Ovary (tissue), 7 donors: ENCODE measurements at regions not wholly inside any gene's neighbourhood (a gene's known extent, or its start where the extent isn't known, plus 50 kb on each side); places are given as distances from the start of the nearest gene placed in this dataset.

Source experiments
- DNase-seq, 5 donors: peaks; one replicate each; pipeline ENCODE4 v3.0.0-alpha.2; 2019 to 2020
- H3K27ac ChIP-seq, 2 donors: fragments of 200-600 bp; one replicate each; pipeline versions ENCODE4 v1.5.1 to v1.8.0; 2019 to 2022
- H3K27me3 ChIP-seq: fragments of 200-600 bp; one replicate; pipeline ENCODE4 v1.8.0; 2022
- H3K36me3 ChIP-seq: fragments of 200-600 bp; sonication (generic); one replicate; pipeline ENCODE4 v1.5.1; 2019
- H3K4me1 ChIP-seq: one replicate; pipeline ENCODE4 v1.8.1; 2013; ENCODE audit warnings: mild to moderate bottlenecking, moderate library complexity; ENCODE audit not compliant: insufficient read depth
- H3K4me3 ChIP-seq: fragments of 200-600 bp; sonication (generic); one replicate; pipeline ENCODE4 v1.5.1; 2017
- H3K9me3 ChIP-seq, 2 donors: fragments of 200-600 bp in 1 of 2; sonication (generic) in 1 of 2; one replicate each; pipeline versions ENCODE4 v1.5.1 to v1.8.1; 2013 to 2019; ENCODE audit warnings: mild to moderate bottlenecking in 1 of 2, moderate library complexity in 1 of 2
- CTCF ChIP-seq, 3 donors: fragments of 450-650 bp in 2 of 3; fragments of 200-600 bp in 1 of 3; IDR thresholded peaks; one replicate each; pipeline versions ENCODE4 v1.5.1 to v1.8.0; 2016 to 2022; ENCODE audit warnings: antibody characterized with exemption in 3 of 3, mild to moderate bottlenecking in 1 of 3
- EP300 ChIP-seq: sonication (generic); formaldehyde crosslinking; IDR thresholded peaks from one replicate; pipeline ENCODE4 v1.6.1; 2017; ENCODE audit warnings: antibody characterized with exemption
- POLR2A ChIP-seq: fragments of 450-650 bp; IDR thresholded peaks from one replicate; pipeline ENCODE4 v1.6.1; 2017; ENCODE audit warnings: antibody characterized with exemption, mild to moderate bottlenecking, moderate library complexity
- WGBS, 3 donors: extraction: QIAGEN DNeasy Blood & Tissue Kit in 1 of 3; methylation state at CpG; one replicate each; pipeline versions ENCODE4 v1.1.5 to v1.1.7; 2013 to 2017; 5-methylcytosine and 5-hydroxymethylcytosine counted together
- intact Hi-C, 4 donors: fragments of 100-400 bp; cut with DNase I; formaldehyde crosslinking; loops; one replicate each; pipeline versions ENCODE4 v1.11.0 to v1.15.1; 2022 to 2023
- donor health status: DM: no; HTN: no; CAD: no; lungs with moderate emphysema.
- donor health status: DM: no; HTN: no; CAD: no.
- donor health status: Bipolar disorder and iron deficiency.
- donor health status: DM: no; HTN: no; CAD: no.
- donor health status: DM: yes; HTN: yes; CAD: no.

- TF ChIP-seq EP300 (no peak), CTCF (IDR thresholded peaks at IDR 0.05) (no peak), POLR2A (no peak)
- Histone ChIP-seq H3K36me3 (no peaks in the 10 kb centered on the region), H3K27ac (no peak overlapping the region), H3K4me3 (no peak overlapping the region), H3K9me3 (no peaks in the 10 kb centered on the region), H3K4me1 (no peaks in the 10 kb centered on the region), H3K27me3 (no peaks in the 10 kb centered on the region)
- intact Hi-C loops, result no loop called here
- DNase-seq, result no peak
- WGBS, 3 donors, result 86 to 88% (median 86%) methylated on average over 19 of the region's 19 CpGs
These were observed 170.9 kb downstream of the TTLL2 start for GRCh38 chr6:167495506-167496401.

GRCh38 chr6:167496707-167497106, 171.8 kb downstream of the TTLL2 start:
- TF ChIP-seq CTCF (IDR thresholded peaks at IDR 0.05) (no peak), EP300 (no peak), POLR2A (no peak)
- Histone ChIP-seq H3K27me3 (no peaks in the 10 kb centered on the region), H3K4me1 (no peaks in the 10 kb centered on the region), H3K27ac (no peak overlapping the region), H3K36me3 (no peaks in the 10 kb centered on the region), H3K4me3 (no peak overlapping the region), H3K9me3 (no peaks in the 10 kb centered on the region)
- DNase-seq, result no peak
- 77 to 93% (median 79%) methylated on average over 7 of the region's 7 CpGs for WGBS, 3 donors
- intact Hi-C loops, result no loop called here

GRCh38 chr6:167497428-167498056, 172.7 kb downstream of the TTLL2 start:
- no peaks in the 10 kb centered on the region for H3K4me1 ChIP-seq
- H3K4me3 ChIP-seq, result no peak overlapping the region
- 86 to 90% (median 88%) methylated on average over 14 of the region's 14 CpGs for WGBS, 3 donors
- no peak for DNase-seq
- no peak for TF ChIP-seq EP300
- no peak for TF ChIP-seq POLR2A
- TF ChIP-seq CTCF (IDR thresholded peaks at IDR 0.05), result no peak
- intact Hi-C loops, result no loop called here
- H3K36me3 ChIP-seq, result no peaks in the 10 kb centered on the region
- H3K9me3 ChIP-seq, result no peaks in the 10 kb centered on the region
- H3K27me3 ChIP-seq, result no peaks in the 10 kb centered on the region
- H3K27ac ChIP-seq, result no peak overlapping the region

GRCh38 chr6:167499161-167499660, 174.3 kb downstream of the TTLL2 start:
- no peak for DNase-seq
- H3K4me3 ChIP-seq, result no peak overlapping the region
- 89 to 94% (median 92%) methylated on average over 7 of the region's 7 CpGs for WGBS, 3 donors
- no peaks in the 10 kb centered on the region for H3K27me3 ChIP-seq
- H3K4me1 ChIP-seq, result no peaks in the 10 kb centered on the region
- intact Hi-C loops, result no loop called here
- no peaks in the 10 kb centered on the region for H3K9me3 ChIP-seq
- no peak overlapping the region for H3K27ac ChIP-seq
- no peaks in the 10 kb centered on the region for H3K36me3 ChIP-seq
- TF ChIP-seq POLR2A, result no peak
- no peak for TF ChIP-seq CTCF (IDR thresholded peaks at IDR 0.05)
- TF ChIP-seq EP300, result no peak
